ENCODE measurements at regions not wholly inside any gene's neighbourhood (a gene's known extent, or its start where the extent isn't known, plus 50 kb on each side); places are given as distances from the start of the nearest gene placed in this dataset.

GRCh38 chr10:20993830-20994527, 96.9 kb upstream of the NEBL start:
- Mint-ChIP-seq H3K27ac (no peak overlapping the region), H3K4me1 (ENCODE audit: low read depth in 2 of 2) (no peaks in the 10 kb centered on the region), H3K36me3 (no peaks in the 10 kb centered on the region), H3K9me3 (no peaks in the 10 kb centered on the region), H3K27me3 (peaks cover 5 to 6% of the 10 kb centered on the region in 2 donors), H3K4me3 (no peak overlapping the region)
- ATAC-seq = no peak
- no peak for DNase-seq (ENCODE audit: low spot score)

GRCh38 chr10:20993389-20993788, 96.3 kb upstream of the NEBL start:
- no peaks in the 10 kb centered on the region for H3K9me3 Mint-ChIP-seq
- H3K4me1 Mint-ChIP-seq (ENCODE audit: low read depth in 2 of 2) = no peaks in the 10 kb centered on the region
- DNase-seq (ENCODE audit: low spot score) (no peak), ATAC-seq (no peak)
- no peak overlapping the region for H3K4me3 Mint-ChIP-seq
- peaks cover 8 to 10% of the 10 kb centered on the region in 2 donors for H3K27me3 Mint-ChIP-seq
- no peaks in the 10 kb centered on the region for H3K36me3 Mint-ChIP-seq
- H3K27ac Mint-ChIP-seq = no peak overlapping the region

DNA sequence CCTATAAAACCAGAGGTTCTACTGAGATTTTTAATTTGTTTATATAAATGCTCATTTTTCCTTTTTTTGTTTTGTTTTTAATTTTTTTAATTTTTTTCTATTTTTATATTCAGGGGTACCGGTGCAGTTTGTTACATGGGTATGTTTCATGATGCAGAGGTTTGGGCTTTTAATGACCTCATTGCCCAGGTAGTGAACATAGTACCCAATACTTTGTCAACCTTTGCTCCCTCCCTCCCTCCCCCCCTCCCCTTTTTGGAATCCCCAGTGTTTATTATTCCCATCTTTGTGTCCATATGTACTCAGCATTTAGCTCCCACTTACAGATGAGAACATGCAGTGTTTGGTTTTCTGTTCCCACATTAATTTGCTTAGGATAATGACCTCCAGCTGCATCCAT, 94.4 kb upstream of the NEBL start:
- Mint-ChIP-seq H3K9me3 (no peaks in the 10 kb centered on the region), H3K4me1 (ENCODE audit: low read depth in 2 of 2) (no peaks in the 10 kb centered on the region), H3K36me3 (no peaks in the 10 kb centered on the region), H3K4me3 (no peak overlapping the region), H3K27ac (no peak overlapping the region), H3K27me3 (peaks cover 8 to 19% of the 10 kb centered on the region in 2 donors)
- no peak for ATAC-seq
- no peak for DNase-seq (ENCODE audit: low spot score)

DNA sequence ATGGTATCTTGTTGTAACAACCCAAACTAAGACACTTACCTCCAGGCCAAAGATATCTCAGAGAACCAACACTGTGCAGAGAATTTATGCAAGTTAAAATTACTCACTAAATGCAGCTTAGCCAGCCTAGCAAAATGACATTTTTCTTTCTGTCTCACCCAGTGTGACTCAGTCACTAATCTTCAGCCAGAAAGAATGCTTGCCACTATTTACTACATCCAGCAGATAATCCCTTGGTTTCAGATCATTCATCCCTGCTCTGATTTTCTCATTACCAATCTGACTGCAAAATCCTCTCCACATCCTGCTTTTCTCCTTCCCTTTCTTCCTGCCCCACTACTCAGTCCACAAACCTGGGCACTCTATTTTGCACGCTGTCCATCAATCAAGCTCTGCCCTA, 93.5 kb upstream of the NEBL start:
- H3K4me3 Mint-ChIP-seq = no peak overlapping the region
- H3K4me1 Mint-ChIP-seq (ENCODE audit: low read depth in 2 of 2) = no peaks in the 10 kb centered on the region
- no peak for ATAC-seq
- no peaks in the 10 kb centered on the region for H3K9me3 Mint-ChIP-seq
- H3K27ac Mint-ChIP-seq = no peak overlapping the region
- no peaks in the 10 kb centered on the region for H3K36me3 Mint-ChIP-seq
- H3K27me3 Mint-ChIP-seq = peaks cover 8 to 19% of the 10 kb centered on the region in 2 donors
- no peak for DNase-seq (ENCODE audit: low spot score)

DNA sequence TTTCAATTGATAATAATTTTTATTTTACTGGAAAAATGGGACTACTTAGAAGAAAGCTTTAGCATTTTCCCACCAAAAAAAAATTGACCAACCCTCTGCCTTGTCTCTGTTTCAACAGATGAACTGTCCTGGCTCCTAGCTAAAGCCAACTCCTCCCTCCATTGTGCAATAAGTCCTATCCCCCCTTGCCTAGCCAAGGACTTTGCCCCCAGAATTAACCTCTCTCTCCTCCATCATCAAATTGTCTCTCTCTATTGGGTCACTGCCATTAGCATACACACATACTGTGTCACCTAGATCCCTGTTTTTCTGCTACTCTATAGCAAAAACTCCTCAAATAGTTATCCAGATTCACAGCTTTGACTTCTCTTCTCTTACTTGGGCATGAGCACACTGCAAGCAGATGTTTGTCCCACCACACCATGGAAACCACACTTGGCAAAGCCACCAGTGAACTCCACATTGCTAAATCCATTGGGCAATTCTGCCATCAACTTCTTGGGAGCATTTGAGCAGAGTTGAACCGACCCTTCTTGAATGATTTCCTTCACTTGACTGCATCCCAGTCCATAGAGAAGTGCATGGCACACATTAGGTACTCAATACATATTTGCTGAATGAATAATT, 91.4 kb upstream of the NEBL start:
- Mint-ChIP-seq H3K4me3 (no peak overlapping the region), H3K36me3 (no peaks in the 10 kb centered on the region), H3K27me3 (peaks cover 6 to 12% of the 10 kb centered on the region in 2 donors), H3K27ac (no peak overlapping the region), H3K4me1 (ENCODE audit: low read depth in 2 of 2) (no peaks in the 10 kb centered on the region), H3K9me3 (no peaks in the 10 kb centered on the region)
- DNase-seq (ENCODE audit: low spot score) = no peak
- no peak for ATAC-seq

DNA sequence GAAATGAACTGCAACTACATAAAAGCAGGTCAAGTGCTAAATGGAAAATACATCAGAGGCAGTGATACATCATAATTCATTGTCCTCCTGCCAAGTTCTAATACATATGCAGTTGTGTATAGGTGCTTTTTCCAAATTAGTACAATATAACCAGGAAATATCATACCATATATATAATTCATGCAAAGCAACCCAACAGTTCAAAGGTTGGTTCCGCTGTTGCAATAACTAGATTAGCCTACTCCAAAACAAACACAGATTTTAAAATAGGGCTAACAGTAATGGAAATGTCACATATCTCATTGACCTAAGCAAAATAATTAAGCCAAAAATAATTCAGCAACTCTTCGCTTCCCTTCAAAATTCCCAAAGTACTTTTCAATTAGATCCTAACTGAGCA, 88.9 kb upstream of the NEBL start:
- H3K27ac Mint-ChIP-seq = no peak overlapping the region
- DNase-seq (ENCODE audit: low spot score) (no peak), ATAC-seq (no peak)
- H3K4me3 Mint-ChIP-seq = no peak overlapping the region
- no peaks in the 10 kb centered on the region for H3K4me1 Mint-ChIP-seq (ENCODE audit: low read depth in 2 of 2)
- peaks cover 6 to 12% of the 10 kb centered on the region in 2 donors for H3K27me3 Mint-ChIP-seq
- no peaks in the 10 kb centered on the region for H3K9me3 Mint-ChIP-seq
- H3K36me3 Mint-ChIP-seq = no peaks in the 10 kb centered on the region

DNA sequence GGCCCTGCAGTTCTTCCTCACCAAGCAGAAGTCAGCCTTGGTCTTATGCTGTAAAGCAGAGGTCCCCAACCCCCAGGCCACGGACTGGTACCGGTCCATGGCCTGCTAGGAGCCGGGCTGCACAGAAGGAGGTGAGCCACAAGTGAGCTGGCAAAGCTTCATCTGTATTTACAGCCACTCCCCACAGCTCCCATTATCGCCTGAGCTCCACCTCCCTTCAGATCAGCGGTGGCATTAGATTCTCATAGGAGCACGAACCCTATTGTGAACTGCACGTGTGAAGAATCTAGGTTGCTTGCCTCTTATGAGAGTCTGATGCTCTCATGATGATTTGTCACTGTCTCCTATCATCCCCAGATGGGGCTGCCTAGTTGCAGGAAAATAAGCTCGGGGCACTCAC, 87.6 kb upstream of the NEBL start:
- Mint-ChIP-seq H3K4me3 (no peak overlapping the region), H3K27me3 (peaks cover 6 to 12% of the 10 kb centered on the region in 2 donors), H3K36me3 (no peaks in the 10 kb centered on the region), H3K4me1 (ENCODE audit: low read depth in 2 of 2) (no peaks in the 10 kb centered on the region), H3K27ac (no peak overlapping the region), H3K9me3 (no peaks in the 10 kb centered on the region)
- no peak for ATAC-seq
- DNase-seq (ENCODE audit: low spot score) = no peak

- H3K36me3 Mint-ChIP-seq = no peaks in the 10 kb centered on the region
- H3K27me3 Mint-ChIP-seq = peaks cover 7 to 8% of the 10 kb centered on the region in 2 donors
- H3K4me3 Mint-ChIP-seq = no peak overlapping the region
- H3K27ac Mint-ChIP-seq = no peak overlapping the region
- DNase-seq (ENCODE audit: low spot score) (no peak), ATAC-seq (no peak)
- H3K4me1 Mint-ChIP-seq (ENCODE audit: low read depth in 2 of 2) = no peaks in the 10 kb centered on the region
- H3K9me3 Mint-ChIP-seq = no peaks in the 10 kb centered on the region
These were observed 84.4 kb upstream of the NEBL start for GRCh38 chr10:20981419-20981953.

DNA sequence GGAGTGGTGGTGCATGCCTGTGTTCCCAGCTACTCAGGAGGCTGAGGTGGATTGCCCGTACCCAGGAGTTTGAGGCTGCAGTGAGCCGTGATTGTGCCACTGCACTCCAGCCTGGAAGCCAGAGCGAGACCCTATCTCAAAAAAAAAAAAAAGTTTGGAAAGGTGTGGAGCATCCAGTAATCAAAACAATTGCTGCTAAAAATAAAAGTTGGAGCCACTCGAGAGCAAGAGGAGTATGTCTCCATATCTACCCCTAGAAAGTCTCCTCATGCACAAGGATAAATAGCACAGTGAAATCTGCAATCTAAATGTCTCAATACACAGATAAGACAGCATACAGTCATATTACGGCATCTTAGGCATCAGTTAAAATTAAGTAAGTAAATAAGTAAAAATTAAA, 81.5 kb upstream of the NEBL start:
- Mint-ChIP-seq H3K4me1 (ENCODE audit: low read depth in 2 of 2) (no peaks in the 10 kb centered on the region), H3K27ac (no peak overlapping the region), H3K9me3 (no peaks in the 10 kb centered on the region), H3K27me3 (peaks cover 7 to 8% of the 10 kb centered on the region in 2 donors), H3K4me3 (no peak overlapping the region), H3K36me3 (no peaks in the 10 kb centered on the region)
- ATAC-seq = no peak
- DNase-seq (ENCODE audit: low spot score) = no peak

DNA sequence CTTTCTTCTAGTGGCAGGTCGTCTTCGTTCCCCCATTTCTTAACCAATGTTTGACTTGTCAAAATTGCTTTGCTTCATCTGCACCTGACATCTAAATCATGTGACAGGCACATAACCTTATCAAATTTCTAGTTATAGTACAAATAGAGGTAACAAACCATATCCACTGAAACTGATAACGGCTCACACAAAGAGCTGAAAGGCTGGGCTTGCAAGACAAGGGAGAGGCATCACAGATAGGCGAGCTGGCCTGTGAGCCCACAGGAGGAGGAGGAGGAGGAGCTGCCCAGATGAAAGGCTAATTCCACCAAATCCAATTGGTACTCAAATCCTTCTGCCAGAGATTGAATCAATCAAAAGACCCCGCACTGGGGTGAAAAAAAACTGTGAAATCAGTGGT, 80.2 kb upstream of the NEBL start:
- DNase-seq (ENCODE audit: low spot score) = no peak
- Mint-ChIP-seq H3K36me3 (no peaks in the 10 kb centered on the region), H3K9me3 (no peaks in the 10 kb centered on the region), H3K27me3 (peaks cover 7 to 8% of the 10 kb centered on the region in 2 donors), H3K4me3 (no peak overlapping the region), H3K27ac (no peak overlapping the region), H3K4me1 (ENCODE audit: low read depth in 2 of 2) (no peaks in the 10 kb centered on the region)
- no peak for ATAC-seq

GRCh38 chr10:20976891-20977290, 79.8 kb upstream of the NEBL start:
- ATAC-seq (no peak), DNase-seq (ENCODE audit: low spot score) (no peak)
- H3K4me3 Mint-ChIP-seq = no peak overlapping the region
- H3K27me3 Mint-ChIP-seq = peaks cover 7 to 8% of the 10 kb centered on the region in 2 donors
- H3K4me1 Mint-ChIP-seq (ENCODE audit: low read depth in 2 of 2) = no peaks in the 10 kb centered on the region
- no peaks in the 10 kb centered on the region for H3K9me3 Mint-ChIP-seq
- H3K27ac Mint-ChIP-seq = no peak overlapping the region
- H3K36me3 Mint-ChIP-seq = no peaks in the 10 kb centered on the region

DNA sequence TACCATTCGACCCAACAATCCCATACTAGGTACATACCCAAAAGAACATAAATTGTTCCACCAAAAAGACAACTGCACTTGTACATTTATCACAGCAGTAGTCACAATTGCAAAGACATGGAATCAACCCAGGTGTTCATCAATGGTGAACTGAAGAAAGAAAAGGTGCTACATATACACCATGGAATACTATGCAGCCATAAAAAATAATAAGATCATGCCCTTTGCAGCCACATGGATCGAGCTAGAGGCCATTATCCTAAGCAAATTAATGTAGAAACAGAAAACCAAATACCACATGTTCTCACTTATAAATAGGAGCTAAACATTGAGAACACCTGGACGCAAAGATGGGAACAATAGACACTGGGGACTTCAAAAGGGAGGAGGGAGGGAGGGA, 79.3 kb upstream of the NEBL start:
- no peaks in the 10 kb centered on the region for H3K4me1 Mint-ChIP-seq (ENCODE audit: low read depth in 2 of 2)
- ATAC-seq (no peak), DNase-seq (ENCODE audit: low spot score) (no peak)
- H3K27ac Mint-ChIP-seq = no peak overlapping the region
- no peaks in the 10 kb centered on the region for H3K9me3 Mint-ChIP-seq
- no peaks in the 10 kb centered on the region for H3K36me3 Mint-ChIP-seq
- H3K4me3 Mint-ChIP-seq = no peak overlapping the region
- peaks cover 7 to 8% of the 10 kb centered on the region in 2 donors for H3K27me3 Mint-ChIP-seq

- Mint-ChIP-seq H3K27me3 (peaks cover 7 to 8% of the 10 kb centered on the region in 2 donors), H3K9me3 (no peaks in the 10 kb centered on the region), H3K4me3 (no peak overlapping the region), H3K27ac (no peak overlapping the region), H3K36me3 (no peaks in the 10 kb centered on the region), H3K4me1 (ENCODE audit: low read depth in 2 of 2) (no peaks in the 10 kb centered on the region)
- no peak for DNase-seq (ENCODE audit: low spot score)
- ATAC-seq = no peak
These were observed 78.1 kb upstream of the NEBL start for GRCh38 chr10:20975236-20975635.

- Mint-ChIP-seq H3K4me3 (no peak overlapping the region), H3K36me3 (no peaks in the 10 kb centered on the region), H3K27me3 (peaks cover 2 to 4% of the 10 kb centered on the region in 2 donors), H3K9me3 (no peaks in the 10 kb centered on the region), H3K4me1 (ENCODE audit: low read depth in 2 of 2) (no peaks in the 10 kb centered on the region), H3K27ac (no peak overlapping the region)
- DNase-seq (ENCODE audit: low spot score) (no peak), ATAC-seq (no peak)
These were observed 75.8 kb upstream of the NEBL start for GRCh38 chr10:20972925-20973324.
